Kidney (tissue), 13 donors: ENCODE measurements at regions not wholly inside any gene's neighbourhood (a gene's known extent, or its start where the extent isn't known, plus 50 kb on each side); places are given as distances from the start of the nearest gene placed in this dataset.
A peak's percentile ranks its signal among the peaks of the same experiment; 100 is the strongest.
"Not testable (repeated sequence)": the region's sequence is repeated elsewhere in the genome, so short reads cannot be mapped to it uniquely, and the experiment has no call there.

ENCODE experiments used
- DNase-seq, 5 donors: peaks; one replicate each; pipeline ENCODE4 v3.0.0-alpha.2; 2013 to 2020
- FAIRE-seq: peaks from 2 replicates; lab custom pipeline; 2012; peaks lifted over from hg19 to GRCh38; lab: Jason Lieb, UNC
- H3K27ac ChIP-seq, 2 donors: one replicate each; pipeline ENCODE4 v1.7.0; 2013; ENCODE audit warnings: low read depth in 2 of 2, low read length in 2 of 2, inconsistent platforms in 1 of 2
- H3K27me3 ChIP-seq: one replicate; pipeline ENCODE4 v1.7.1; 2013; ENCODE audit warnings: low read length, inconsistent platforms; ENCODE audit not compliant: control insufficient read depth, insufficient read depth
- H3K36me3 ChIP-seq, 3 donors: one replicate each; pipeline versions ENCODE4 v1.7.0 to v1.7.1; 2013; ENCODE audit warnings: low read length in 3 of 3, control low read depth in 1 of 3, inconsistent platforms in 1 of 3; ENCODE audit not compliant: insufficient read depth in 3 of 3, control insufficient read depth in 2 of 3
- H3K4me1 ChIP-seq, 3 donors: one replicate each; pipeline versions ENCODE4 v1.7.0 to v1.7.1; 2013; ENCODE audit warnings: low read length in 3 of 3, inconsistent platforms in 1 of 3, low read depth in 1 of 3; ENCODE audit not compliant: control insufficient read depth in 2 of 3, insufficient read depth in 2 of 3
- H3K4me3 ChIP-seq, 3 donors: one replicate each; pipeline versions ENCODE4 v1.7.0 to v1.8.1; 2013; ENCODE audit warnings: low read length in 3 of 3, control low read depth in 1 of 3, inconsistent platforms in 1 of 3
- H3K9ac ChIP-seq, 3 donors: one replicate each; pipeline versions ENCODE4 v1.7.0 to v1.7.1; 2013; ENCODE audit warnings: low read length in 3 of 3, control low read depth in 1 of 3, inconsistent platforms in 1 of 3
- H3K9me3 ChIP-seq, 3 donors: one replicate each; pipeline versions ENCODE4 v1.7.0 to v1.7.1; 2013; ENCODE audit warnings: low read length in 3 of 3, control low read depth in 1 of 3, inconsistent platforms in 1 of 3; ENCODE audit not compliant: control insufficient read depth in 2 of 3, insufficient read depth in 1 of 3
- intact Hi-C: fragments of 100-400 bp; cut with DNase I; formaldehyde crosslinking; loops from one replicate; pipeline ENCODE4 v1.11.1; 2022
- TF ChIP-seq, protein P1 (sequence below): IDR thresholded peaks from 3 replicates; pipeline ENCODE4 v1.5.1; 2012; ENCODE audit warnings: mild to moderate bottlenecking, moderate library complexity, borderline replicate concordance; ENCODE audit not compliant: insufficient read depth; ENCODE audit errors: extremely low read depth
- donor health status: control.
- donor health status: control.
- donor health status: control.
- donor health status: control.
- donor health status: control.
- donor health status: DM: yes; HTN: yes; CAD: no.
- donor health status: Normal renal cell carcinoma (clear cell type).

DNA sequence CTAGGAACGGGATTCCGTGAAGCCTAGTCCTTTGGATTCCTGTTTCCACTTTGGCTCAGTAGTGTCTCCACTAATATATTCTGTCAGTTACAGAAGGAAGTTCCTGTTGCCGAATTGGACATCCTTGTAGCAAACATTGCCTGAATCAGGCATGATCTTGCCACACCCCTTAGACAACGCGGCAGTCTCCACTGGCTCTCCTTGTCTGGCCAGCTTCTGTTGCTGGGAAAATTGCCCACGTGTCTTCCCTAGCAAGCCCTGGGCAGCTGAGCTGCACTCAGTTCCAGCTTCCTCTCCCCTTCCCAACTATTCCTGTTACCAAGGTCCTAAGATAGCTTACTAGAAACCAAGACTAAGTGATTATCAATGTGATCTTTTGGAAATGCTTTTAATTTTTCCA lies 316.6 kb upstream of the RIOK2 start:
- intact Hi-C loops, result no loop called here
- TF ChIP-seq, protein P1, sequence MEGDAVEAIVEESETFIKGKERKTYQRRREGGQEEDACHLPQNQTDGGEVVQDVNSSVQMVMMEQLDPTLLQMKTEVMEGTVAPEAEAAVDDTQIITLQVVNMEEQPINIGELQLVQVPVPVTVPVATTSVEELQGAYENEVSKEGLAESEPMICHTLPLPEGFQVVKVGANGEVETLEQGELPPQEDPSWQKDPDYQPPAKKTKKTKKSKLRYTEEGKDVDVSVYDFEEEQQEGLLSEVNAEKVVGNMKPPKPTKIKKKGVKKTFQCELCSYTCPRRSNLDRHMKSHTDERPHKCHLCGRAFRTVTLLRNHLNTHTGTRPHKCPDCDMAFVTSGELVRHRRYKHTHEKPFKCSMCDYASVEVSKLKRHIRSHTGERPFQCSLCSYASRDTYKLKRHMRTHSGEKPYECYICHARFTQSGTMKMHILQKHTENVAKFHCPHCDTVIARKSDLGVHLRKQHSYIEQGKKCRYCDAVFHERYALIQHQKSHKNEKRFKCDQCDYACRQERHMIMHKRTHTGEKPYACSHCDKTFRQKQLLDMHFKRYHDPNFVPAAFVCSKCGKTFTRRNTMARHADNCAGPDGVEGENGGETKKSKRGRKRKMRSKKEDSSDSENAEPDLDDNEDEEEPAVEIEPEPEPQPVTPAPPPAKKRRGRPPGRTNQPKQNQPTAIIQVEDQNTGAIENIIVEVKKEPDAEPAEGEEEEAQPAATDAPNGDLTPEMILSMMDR, result no peak
- Histone ChIP-seq H3K9ac (no peak overlapping the region), H3K27me3 (no peaks in the 10 kb centered on the region), H3K36me3 (no peaks in the 10 kb centered on the region), H3K4me3 (no peak overlapping the region), H3K9me3 (no peaks in the 10 kb centered on the region), H3K4me1 (no peaks in the 10 kb centered on the region), H3K27ac (no peak overlapping the region)
- DNase-seq (no peak), FAIRE-seq (no peak)

DNA sequence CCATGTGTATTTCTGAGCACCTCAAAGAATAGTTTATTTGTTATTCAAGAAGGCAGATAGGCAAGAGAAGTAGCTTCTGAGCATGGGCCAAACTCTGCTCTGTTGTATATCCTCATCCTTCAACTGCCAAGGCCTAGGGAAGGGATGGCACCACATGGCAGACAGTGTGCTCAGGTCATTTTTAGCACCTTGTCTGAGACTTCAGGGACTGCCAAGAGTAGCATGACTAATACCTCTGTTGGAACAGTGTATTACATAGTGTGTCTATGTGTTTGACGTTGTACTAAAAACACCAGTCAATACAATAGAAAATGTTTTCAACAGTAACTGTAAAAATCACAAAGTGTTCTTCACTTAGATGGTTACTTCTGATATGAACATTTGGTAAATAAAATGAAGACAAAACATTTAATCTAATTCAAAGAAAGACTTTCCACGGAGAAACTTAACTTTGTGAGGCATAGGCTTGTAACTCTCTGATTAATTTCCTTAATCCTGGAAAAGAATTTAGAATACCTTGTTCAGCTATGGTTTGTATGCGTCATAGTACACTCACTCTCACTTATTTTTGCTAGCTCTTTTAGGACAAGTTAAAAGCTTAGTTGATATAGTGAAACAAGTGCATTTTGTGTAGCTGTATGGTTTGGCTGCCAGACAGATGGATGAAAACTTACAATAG lies 318.4 kb upstream of the RIOK2 start:
- intact Hi-C loops, result no loop called here
- Histone ChIP-seq H3K27ac (no peak overlapping the region), H3K4me3 (no peak overlapping the region), H3K36me3 (no peaks in the 10 kb centered on the region), H3K9ac (no peak overlapping the region), H3K27me3 (no peaks in the 10 kb centered on the region), H3K4me1 (no peaks in the 10 kb centered on the region), H3K9me3 (no peaks in the 10 kb centered on the region)
- DNase-seq (no peak), FAIRE-seq (no peak)
- TF ChIP-seq, protein P1, result no peak

GRCh38 chr5:97501965-97502305 lies 318.9 kb upstream of the RIOK2 start:
- FAIRE-seq (no peak), DNase-seq (no peak)
- Histone ChIP-seq H3K4me3 (no peak overlapping the region), H3K27me3 (no peaks in the 10 kb centered on the region), H3K9ac (no peak overlapping the region), H3K9me3 (no peaks in the 10 kb centered on the region), H3K27ac (no peak overlapping the region), H3K36me3 (no peaks in the 10 kb centered on the region), H3K4me1 (no peaks in the 10 kb centered on the region)
- intact Hi-C loops, result no loop called here
- TF ChIP-seq, protein P1, result no peak

GRCh38 chr5:97508864-97509263 lies 325.8 kb upstream of the RIOK2 start:
- TF ChIP-seq, protein P1, result no peak
- intact Hi-C loops, result no loop called here
- Histone ChIP-seq H3K9ac (no peak overlapping the region), H3K27ac (no peak overlapping the region), H3K36me3 (no peaks in the 10 kb centered on the region), H3K27me3 (no peaks in the 10 kb centered on the region), H3K4me3 (no peak overlapping the region), H3K9me3 (no peaks in the 10 kb centered on the region), H3K4me1 (no peaks in the 10 kb centered on the region)
- FAIRE-seq (no peak), DNase-seq (peak in 2 of 5 donors; percentile 5 to 9)

- H3K27ac ChIP-seq, intact Hi-C loops, DNase-seq, H3K27me3 ChIP-seq, H3K4me3 ChIP-seq, H3K4me1 ChIP-seq, H3K9me3 ChIP-seq, H3K36me3 ChIP-seq, FAIRE-seq, H3K9ac ChIP-seq: not testable (repeated sequence)
These were observed 336.5 kb upstream of the RIOK2 start for GRCh38 chr5:97519565-97519964.
